ENCODE measurements at regions not wholly inside any gene's neighbourhood (a gene's known extent, or its start where the extent isn't known, plus 50 kb on each side); places are given as distances from the start of the nearest gene placed in this dataset.
A peak's percentile ranks its signal among the peaks of the same experiment; 100 is the strongest.

DNA sequence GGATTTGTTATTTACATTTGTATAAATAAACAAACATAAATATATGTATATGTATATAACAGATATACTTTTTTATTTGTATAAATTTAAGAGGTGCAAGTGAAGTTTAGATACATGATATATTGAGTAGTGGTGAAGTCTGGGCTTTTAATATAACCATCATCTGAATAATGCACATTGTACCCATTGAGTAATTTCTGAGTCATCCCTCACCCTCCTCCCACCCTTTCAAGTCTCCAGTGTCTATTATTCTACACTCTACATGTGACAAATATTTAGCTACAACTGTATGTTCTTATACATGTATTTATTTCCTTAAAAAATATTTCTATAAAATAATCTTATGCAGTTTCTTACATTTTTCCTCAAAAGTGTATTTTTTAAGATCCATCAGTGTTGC lies 358.7 kb upstream of the TFPI start:
- Mint-ChIP-seq H3K27ac (ENCODE audit: low read depth, unreplicated experiment) (no peak overlapping the region), H3K27me3 (ENCODE audit: insufficient read depth, unreplicated experiment) (no peaks in the 10 kb centered on the region), H3K9me3 (ENCODE audit: unreplicated experiment) (no peaks in the 10 kb centered on the region), H3K4me3 (ENCODE audit: unreplicated experiment) (no peak overlapping the region), H3K36me3 (ENCODE audit: insufficient read depth, unreplicated experiment) (no peaks in the 10 kb centered on the region), H3K4me1 (ENCODE audit: insufficient read depth, unreplicated experiment) (no peaks in the 10 kb centered on the region)
- ChIA-PET POLR2A (no interaction called here), CTCF (interaction anchor here (0.6 kb wide), 1 partner anchor 15 kb away, joined by 3 read pairs; no protein-coding TSS in a partner anchor)
- intact Hi-C loops (cut with micrococcal nuclease): no loop called here
- peak; percentile 34 for DNase-seq (ENCODE audit: unreplicated experiment)
- no TSS peak for BruUV-seq (replicated peaks)
- TF ChIP-seq, protein P1, sequence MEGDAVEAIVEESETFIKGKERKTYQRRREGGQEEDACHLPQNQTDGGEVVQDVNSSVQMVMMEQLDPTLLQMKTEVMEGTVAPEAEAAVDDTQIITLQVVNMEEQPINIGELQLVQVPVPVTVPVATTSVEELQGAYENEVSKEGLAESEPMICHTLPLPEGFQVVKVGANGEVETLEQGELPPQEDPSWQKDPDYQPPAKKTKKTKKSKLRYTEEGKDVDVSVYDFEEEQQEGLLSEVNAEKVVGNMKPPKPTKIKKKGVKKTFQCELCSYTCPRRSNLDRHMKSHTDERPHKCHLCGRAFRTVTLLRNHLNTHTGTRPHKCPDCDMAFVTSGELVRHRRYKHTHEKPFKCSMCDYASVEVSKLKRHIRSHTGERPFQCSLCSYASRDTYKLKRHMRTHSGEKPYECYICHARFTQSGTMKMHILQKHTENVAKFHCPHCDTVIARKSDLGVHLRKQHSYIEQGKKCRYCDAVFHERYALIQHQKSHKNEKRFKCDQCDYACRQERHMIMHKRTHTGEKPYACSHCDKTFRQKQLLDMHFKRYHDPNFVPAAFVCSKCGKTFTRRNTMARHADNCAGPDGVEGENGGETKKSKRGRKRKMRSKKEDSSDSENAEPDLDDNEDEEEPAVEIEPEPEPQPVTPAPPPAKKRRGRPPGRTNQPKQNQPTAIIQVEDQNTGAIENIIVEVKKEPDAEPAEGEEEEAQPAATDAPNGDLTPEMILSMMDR (IDR thresholded peaks at IDR 0.05; ENCODE audit: unreplicated experiment): no peak

DNA sequence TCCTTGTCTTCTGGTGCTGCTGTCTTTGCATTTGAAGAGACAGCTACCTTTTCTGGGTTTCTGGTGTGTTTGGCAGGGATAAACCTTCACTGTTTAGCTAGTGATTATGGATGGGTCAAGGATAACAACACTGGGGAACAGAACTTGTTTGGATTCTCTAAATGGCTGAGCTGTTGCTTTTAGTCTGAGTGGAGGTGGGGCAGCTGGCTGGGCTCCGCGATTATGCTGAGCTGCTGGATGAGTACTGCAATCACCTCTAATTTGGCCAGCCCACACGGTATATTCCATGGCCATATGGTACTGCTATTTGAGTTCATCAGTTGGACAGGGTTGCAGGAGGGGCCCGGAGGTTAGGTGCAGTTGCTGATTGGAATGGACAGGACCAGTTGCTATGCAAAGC lies 361.6 kb upstream of the TFPI start:
- no peak overlapping the region for H3K4me3 Mint-ChIP-seq (ENCODE audit: unreplicated experiment)
- H3K36me3 Mint-ChIP-seq (ENCODE audit: insufficient read depth, unreplicated experiment): no peaks in the 10 kb centered on the region
- DNase-seq (ENCODE audit: unreplicated experiment): no peak
- BruUV-seq (replicated peaks): no TSS peak
- ChIA-PET CTCF (no interaction called here), POLR2A (no interaction called here)
- H3K27ac Mint-ChIP-seq (ENCODE audit: low read depth, unreplicated experiment): no peak overlapping the region
- H3K4me1 Mint-ChIP-seq (ENCODE audit: insufficient read depth, unreplicated experiment): no peaks in the 10 kb centered on the region
- no peaks in the 10 kb centered on the region for H3K27me3 Mint-ChIP-seq (ENCODE audit: insufficient read depth, unreplicated experiment)
- intact Hi-C loops (cut with micrococcal nuclease): no loop called here
- TF ChIP-seq, protein P1 (IDR thresholded peaks at IDR 0.05; ENCODE audit: unreplicated experiment): no peak
- H3K9me3 Mint-ChIP-seq (ENCODE audit: unreplicated experiment): no peaks in the 10 kb centered on the region

GRCh38 chr2:187916799-187917198 lies 362.6 kb upstream of the TFPI start:
- Mint-ChIP-seq H3K27ac (ENCODE audit: low read depth, unreplicated experiment) (no peak overlapping the region), H3K9me3 (ENCODE audit: unreplicated experiment) (no peaks in the 10 kb centered on the region), H3K36me3 (ENCODE audit: insufficient read depth, unreplicated experiment) (no peaks in the 10 kb centered on the region), H3K27me3 (ENCODE audit: insufficient read depth, unreplicated experiment) (no peaks in the 10 kb centered on the region), H3K4me1 (ENCODE audit: insufficient read depth, unreplicated experiment) (no peaks in the 10 kb centered on the region), H3K4me3 (ENCODE audit: unreplicated experiment) (no peak overlapping the region)
- TF ChIP-seq, protein P1 (IDR thresholded peaks at IDR 0.05; ENCODE audit: unreplicated experiment): no peak
- ChIA-PET POLR2A (no interaction called here), CTCF (interaction anchor here (0.9 to 1.5 kb wide), 3 partner anchors 11 to 337 kb away, joined by 3 to 4 read pairs (median 3); no protein-coding TSS in a partner anchor)
- intact Hi-C loops (cut with micrococcal nuclease): no loop called here
- no TSS peak for BruUV-seq (replicated peaks)
- DNase-seq (ENCODE audit: unreplicated experiment): no peak

DNA sequence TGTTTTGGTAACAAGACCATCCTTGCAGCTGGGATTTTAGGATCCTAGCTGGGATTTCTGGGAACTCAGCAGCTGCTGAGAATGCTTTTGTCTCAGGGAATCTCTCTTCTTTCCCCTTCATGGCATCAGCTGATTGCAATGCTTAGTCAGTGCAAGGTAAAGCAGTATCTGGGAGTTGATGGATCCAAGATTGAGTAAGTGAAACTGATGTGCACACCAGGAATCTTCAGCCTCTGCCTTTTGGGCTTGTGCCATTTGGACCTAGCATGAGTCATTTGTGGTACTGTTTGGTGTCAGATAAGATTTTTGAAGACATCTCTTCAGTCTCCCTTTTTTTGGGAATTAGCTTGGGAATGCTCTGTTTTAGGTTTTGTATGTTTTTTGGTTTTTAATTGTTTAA lies 363.3 kb upstream of the TFPI start:
- CTCF ChIA-PET: interaction anchor here (0.6 to 1.5 kb wide), 5 partner anchors 10 to 461 kb away, joined by 3 to 5 read pairs (median 3); no protein-coding TSS in a partner anchor

More for the DNA sequence above, 363.3 kb upstream of the TFPI start:
- BruUV-seq (replicated peaks): no TSS peak
- no peaks in the 10 kb centered on the region for H3K27me3 Mint-ChIP-seq (ENCODE audit: insufficient read depth, unreplicated experiment)
- POLR2A ChIA-PET: interaction anchor here (0.6 kb wide), 1 partner anchor 30 kb away, joined by 3 read pairs; no protein-coding TSS in a partner anchor
- no peak overlapping the region for H3K4me3 Mint-ChIP-seq (ENCODE audit: unreplicated experiment)
- H3K36me3 Mint-ChIP-seq (ENCODE audit: insufficient read depth, unreplicated experiment): no peaks in the 10 kb centered on the region
- TF ChIP-seq, protein P1 (IDR thresholded peaks at IDR 0.05; ENCODE audit: unreplicated experiment): no peak
- H3K4me1 Mint-ChIP-seq (ENCODE audit: insufficient read depth, unreplicated experiment): no peaks in the 10 kb centered on the region
- no peaks in the 10 kb centered on the region for H3K9me3 Mint-ChIP-seq (ENCODE audit: unreplicated experiment)
- H3K27ac Mint-ChIP-seq (ENCODE audit: low read depth, unreplicated experiment): no peak overlapping the region
- peak; percentile 4 for DNase-seq (ENCODE audit: unreplicated experiment)
- intact Hi-C loops (cut with micrococcal nuclease): no loop called here

Data from MCF 10A (cell line).